Vagina (tissue), 2 donors: ENCODE measurements at regions not wholly inside any gene's neighbourhood (a gene's known extent, or its start where the extent isn't known, plus 50 kb on each side); places are given as distances from the start of the nearest gene placed in this dataset.
"Not testable (repeated sequence)": the region's sequence is repeated elsewhere in the genome, so short reads cannot be mapped to it uniquely, and the experiment has no call there.

Experiments used
- DNase-seq, 2 donors: peaks; one replicate each; pipeline ENCODE4 v3.0.0-alpha.2; 2017; ENCODE audit errors: extremely low spot score in 2 of 2
- H3K27ac ChIP-seq: fragments of 200-600 bp; sonication (generic); one replicate; pipeline ENCODE4 v1.5.1; 2019
- H3K27me3 ChIP-seq: fragments of 200-600 bp; sonication (generic); one replicate; pipeline ENCODE4 v1.5.1; 2019
- H3K36me3 ChIP-seq, 2 donors: fragments of 200-600 bp; sonication (generic); one replicate each; pipeline ENCODE4 v1.5.1; 2017 to 2019
- H3K4me1 ChIP-seq: fragments of 200-600 bp; sonication (generic); one replicate; pipeline ENCODE4 v1.5.1; 2019
- H3K4me3 ChIP-seq, 2 donors: fragments of 200-600 bp; sonication (generic); 1 replicate in 1 of 2; 2 replicates in 1 of 2; pipeline ENCODE4 v1.5.1; 2016 to 2019
- H3K9me3 ChIP-seq: fragments of 200-600 bp; sonication (generic); one replicate; pipeline ENCODE4 v1.5.1; 2019
- POLR2A ChIP-seq, 2 donors: fragments of 450-650 bp; IDR thresholded peaks; one replicate each; pipeline ENCODE4 v1.6.1; 2017; ENCODE audit warnings: antibody characterized with exemption in 2 of 2, mild to moderate bottlenecking in 2 of 2, moderate library complexity in 2 of 2
- POLR2AphosphoS5 ChIP-seq, 2 donors: sonication (generic); formaldehyde crosslinking; IDR thresholded peaks; one replicate each; pipeline ENCODE4 v1.9.0; 2017; ENCODE audit warnings: antibody characterized with exemption in 2 of 2, mild to moderate bottlenecking in 2 of 2, low read depth in 1 of 2; ENCODE audit not compliant: insufficient read depth in 1 of 2
- intact Hi-C: fragments of 100-400 bp; cut with DNase I; formaldehyde crosslinking; loops from one replicate; pipeline ENCODE4 v1.15.1; 2023
- TF ChIP-seq, protein P1 (sequence below), 3 experiments: fragments of 450-650 bp in 2 of 3; fragments of 200-600 bp in 1 of 3; sonication (generic) in 1 of 3; IDR thresholded peaks; one replicate each; pipeline ENCODE4 v1.5.1; 2017 to 2019; ENCODE audit warnings: antibody characterized with exemption in 3 of 3, mild to moderate bottlenecking in 2 of 3, moderate library complexity in 2 of 3

DNA sequence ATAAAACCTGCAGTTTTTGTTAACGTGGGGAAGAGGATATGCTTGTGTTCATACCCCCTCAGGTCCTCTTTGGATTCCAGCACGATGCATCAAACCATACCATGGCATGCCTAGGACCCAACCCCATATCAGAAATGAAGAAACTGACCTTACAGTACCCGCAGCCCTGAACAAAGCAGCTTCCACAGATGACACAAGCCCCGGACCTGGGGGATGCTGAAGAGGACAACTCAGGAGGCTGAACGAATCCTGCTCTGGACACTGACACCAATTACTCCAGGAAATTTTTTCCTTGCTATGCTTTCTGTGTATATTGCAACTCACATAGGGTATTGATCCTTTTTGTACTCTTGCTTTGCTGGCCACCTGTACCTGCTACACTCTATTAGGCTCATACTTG lies 129.6 kb downstream of the ZNF675 start:
- intact Hi-C loops: no loop called here
- H3K4me1 ChIP-seq: no peaks in the 10 kb centered on the region

DNA sequence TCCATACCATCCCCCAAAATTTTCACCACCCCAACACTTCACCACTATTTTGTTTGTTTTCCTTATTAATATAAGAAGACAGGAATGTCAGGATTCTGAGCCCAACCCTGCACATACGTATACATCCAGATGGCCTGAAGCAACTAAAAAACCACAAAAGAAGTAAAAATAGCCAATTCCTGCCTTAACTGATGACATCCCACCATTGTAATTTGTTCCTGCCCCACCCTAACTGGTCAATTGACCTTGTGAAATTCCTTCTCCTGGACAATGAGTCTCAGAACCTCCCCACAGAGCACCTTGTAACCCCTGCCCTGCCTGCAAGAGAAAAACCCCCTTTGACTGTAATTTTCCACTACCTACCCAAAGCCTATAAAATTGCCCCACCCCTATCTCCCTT lies 132.5 kb downstream of the ZNF675 start:
- H3K4me1 ChIP-seq: no peaks in the 10 kb centered on the region
- no peaks in the 10 kb centered on the region for H3K9me3 ChIP-seq
- no peak overlapping the region for H3K4me3 ChIP-seq
- intact Hi-C loops: no loop called here
- no peak for TF ChIP-seq POLR2A (IDR thresholded peaks at IDR 0.05)
- no peak for TF ChIP-seq POLR2AphosphoS5 (IDR thresholded peaks at IDR 0.05; ENCODE audit: insufficient read depth in 1 of 2, low read depth in 1 of 2)
- TF ChIP-seq, protein P1, sequence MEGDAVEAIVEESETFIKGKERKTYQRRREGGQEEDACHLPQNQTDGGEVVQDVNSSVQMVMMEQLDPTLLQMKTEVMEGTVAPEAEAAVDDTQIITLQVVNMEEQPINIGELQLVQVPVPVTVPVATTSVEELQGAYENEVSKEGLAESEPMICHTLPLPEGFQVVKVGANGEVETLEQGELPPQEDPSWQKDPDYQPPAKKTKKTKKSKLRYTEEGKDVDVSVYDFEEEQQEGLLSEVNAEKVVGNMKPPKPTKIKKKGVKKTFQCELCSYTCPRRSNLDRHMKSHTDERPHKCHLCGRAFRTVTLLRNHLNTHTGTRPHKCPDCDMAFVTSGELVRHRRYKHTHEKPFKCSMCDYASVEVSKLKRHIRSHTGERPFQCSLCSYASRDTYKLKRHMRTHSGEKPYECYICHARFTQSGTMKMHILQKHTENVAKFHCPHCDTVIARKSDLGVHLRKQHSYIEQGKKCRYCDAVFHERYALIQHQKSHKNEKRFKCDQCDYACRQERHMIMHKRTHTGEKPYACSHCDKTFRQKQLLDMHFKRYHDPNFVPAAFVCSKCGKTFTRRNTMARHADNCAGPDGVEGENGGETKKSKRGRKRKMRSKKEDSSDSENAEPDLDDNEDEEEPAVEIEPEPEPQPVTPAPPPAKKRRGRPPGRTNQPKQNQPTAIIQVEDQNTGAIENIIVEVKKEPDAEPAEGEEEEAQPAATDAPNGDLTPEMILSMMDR (IDR thresholded peaks at IDR 0.05): no peak
- H3K27me3 ChIP-seq: no peaks in the 10 kb centered on the region
- no peak for DNase-seq
- no peak overlapping the region for H3K27ac ChIP-seq
- no peaks in the 10 kb centered on the region for H3K36me3 ChIP-seq

More for the DNA sequence above, 129.6 kb downstream of the ZNF675 start:
- TF ChIP-seq POLR2AphosphoS5 (IDR thresholded peaks at IDR 0.05; ENCODE audit: insufficient read depth in 1 of 2, low read depth in 1 of 2) (no peak), POLR2A (IDR thresholded peaks at IDR 0.05) (no peak)
- TF ChIP-seq, protein P1 (IDR thresholded peaks at IDR 0.05): no peak
- Histone ChIP-seq H3K4me3 (no peak overlapping the region), H3K27me3 (no peaks in the 10 kb centered on the region), H3K9me3 (no peaks in the 10 kb centered on the region), H3K27ac (no peak overlapping the region), H3K36me3 (no peaks in the 10 kb centered on the region)
- DNase-seq: peak in 1 of 2 donors; percentile 52

DNA sequence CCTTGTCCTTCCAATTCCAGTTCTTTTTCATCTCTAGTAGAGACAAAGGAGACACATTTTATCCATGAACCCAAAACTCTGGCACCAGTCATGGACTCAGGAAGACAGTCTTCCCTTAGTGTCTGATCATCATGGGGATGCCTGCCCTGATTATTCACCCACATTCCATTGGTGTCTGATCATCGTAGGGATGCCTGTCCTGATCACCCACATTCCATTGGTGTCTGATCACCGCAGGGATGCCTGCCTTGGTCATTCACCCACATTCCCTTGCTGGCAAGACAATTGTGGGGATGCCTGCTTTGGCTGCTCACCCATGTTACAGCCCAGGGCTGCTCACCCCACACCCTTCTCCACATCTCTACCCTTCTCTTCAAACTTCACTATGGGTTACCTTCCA lies 136.9 kb downstream of the ZNF675 start:
- DNase-seq, H3K9me3 ChIP-seq, H3K4me1 ChIP-seq, H3K27ac ChIP-seq, H3K27me3 ChIP-seq, H3K4me3 ChIP-seq, H3K36me3 ChIP-seq, intact Hi-C loops: not testable (repeated sequence)

DNA sequence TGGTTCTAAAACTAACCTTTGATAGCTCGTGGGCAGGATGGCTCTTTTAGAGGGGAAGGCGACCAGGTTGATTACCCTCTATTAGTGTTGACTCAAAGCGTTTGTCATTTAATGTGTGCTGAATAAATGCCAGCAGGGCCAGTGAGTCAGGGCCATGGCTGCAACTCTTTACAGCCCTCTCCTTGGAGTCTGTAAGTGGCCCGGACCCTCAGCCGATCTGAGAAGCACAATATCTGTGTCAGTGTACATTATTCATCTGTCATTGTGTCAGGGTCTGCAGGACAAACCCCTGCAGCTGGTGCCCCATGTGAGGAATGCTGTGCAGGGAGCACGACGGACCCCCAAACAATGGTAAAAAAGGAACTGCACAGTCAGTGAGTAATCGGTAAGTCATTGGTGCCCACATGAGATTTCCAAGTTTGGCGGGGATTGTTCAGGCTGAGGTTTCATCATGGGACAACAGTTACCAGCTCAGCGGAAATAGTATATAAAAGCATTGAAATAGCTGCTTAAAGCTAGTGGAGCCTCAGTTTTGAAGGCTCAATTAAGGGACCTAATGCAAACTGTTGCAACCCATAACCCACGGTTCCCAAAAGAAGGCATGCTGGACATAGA lies 139.1 kb downstream of the ZNF675 start:
- DNase-seq: no peak
- H3K4me3 ChIP-seq: no peak overlapping the region
- no peak for TF ChIP-seq POLR2A (IDR thresholded peaks at IDR 0.05)
- TF ChIP-seq, protein P1 (IDR thresholded peaks at IDR 0.05): no peak
- TF ChIP-seq POLR2AphosphoS5 (IDR thresholded peaks at IDR 0.05; ENCODE audit: insufficient read depth in 1 of 2, low read depth in 1 of 2): no peak

DNA sequence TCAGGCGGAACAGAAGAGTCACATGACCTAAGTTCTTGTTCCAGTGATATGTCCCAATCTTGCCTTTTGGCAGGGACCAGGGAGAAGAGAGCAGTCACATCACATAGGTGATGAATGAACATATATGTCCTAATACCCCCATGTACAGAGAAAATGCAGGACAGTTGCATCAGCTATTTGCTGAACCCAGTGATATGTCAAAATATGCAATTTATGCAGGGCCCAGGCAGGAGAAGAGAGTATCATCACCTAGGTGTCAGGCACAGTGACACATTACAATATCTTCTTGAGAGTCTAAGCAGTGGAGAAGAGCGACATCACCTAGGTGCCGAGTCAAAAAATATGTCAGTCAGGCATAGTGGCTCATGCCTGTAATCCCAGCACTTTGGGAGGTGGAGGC lies 139.9 kb downstream of the ZNF675 start:
- Histone ChIP-seq H3K27ac (no peak overlapping the region), H3K4me1 (no peaks in the 10 kb centered on the region), H3K4me3 (no peak overlapping the region), H3K36me3 (no peaks in the 10 kb centered on the region), H3K27me3 (no peaks in the 10 kb centered on the region), H3K9me3 (no peaks in the 10 kb centered on the region)
- TF ChIP-seq POLR2AphosphoS5 (IDR thresholded peaks at IDR 0.05; ENCODE audit: insufficient read depth in 1 of 2, low read depth in 1 of 2): no peak
- DNase-seq: no peak
- intact Hi-C loops: no loop called here

More for the DNA sequence above, 139.1 kb downstream of the ZNF675 start:
- no peaks in the 10 kb centered on the region for H3K36me3 ChIP-seq
- H3K27ac ChIP-seq: no peak overlapping the region
- no peaks in the 10 kb centered on the region for H3K9me3 ChIP-seq
- H3K27me3 ChIP-seq: no peaks in the 10 kb centered on the region
- no peaks in the 10 kb centered on the region for H3K4me1 ChIP-seq
- intact Hi-C loops: no loop called here

DNA sequence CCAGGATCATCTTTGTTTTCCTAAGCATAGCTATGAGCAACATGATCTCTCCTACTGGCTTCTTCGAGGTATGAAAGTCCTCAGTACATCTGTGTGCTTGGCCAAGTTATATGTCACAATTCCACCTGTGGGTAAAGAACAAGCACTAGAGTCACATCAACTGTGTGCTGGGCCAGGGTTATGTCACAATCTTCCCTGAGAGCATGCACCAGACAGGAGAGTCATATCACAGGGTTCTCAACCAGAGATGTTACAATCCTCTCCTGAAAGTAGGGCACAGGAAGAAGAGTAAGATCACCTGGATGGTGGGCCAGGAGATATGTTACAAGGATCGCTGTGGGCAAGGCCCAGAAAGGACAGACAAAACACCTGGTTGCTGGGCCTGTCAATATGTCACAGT lies 143.7 kb downstream of the ZNF675 start:
- Histone ChIP-seq H3K27ac (no peak overlapping the region), H3K4me1 (no peaks in the 10 kb centered on the region), H3K4me3 (no peak overlapping the region), H3K27me3 (no peaks in the 10 kb centered on the region), H3K36me3 (no peaks in the 10 kb centered on the region), H3K9me3 (no peaks in the 10 kb centered on the region)
- TF ChIP-seq, protein P1 (IDR thresholded peaks at IDR 0.05): no peak
- TF ChIP-seq POLR2AphosphoS5 (IDR thresholded peaks at IDR 0.05; ENCODE audit: insufficient read depth in 1 of 2, low read depth in 1 of 2) (no peak), POLR2A (IDR thresholded peaks at IDR 0.05) (no peak)
- DNase-seq: no peak
- intact Hi-C loops: no loop called here
